GM19240 (cell line): ENCODE measurements at regions not wholly inside any gene's neighbourhood (a gene's known extent, or its start where the extent isn't known, plus 50 kb on each side); places are given as distances from the start of the nearest gene placed in this dataset.

Experiments
- DNase-seq: peaks from one replicate; pipeline ENCODE4 v3.0.0; 2011; ENCODE audit warnings: low spot score; ENCODE audit not compliant: insufficient read length

- DNase-seq: no peak
Measured at GRCh38 chr11:30155428-30155827, 75.4 kb upstream of the FSHB start.

GRCh38 chr11:30159546-30159945 lies 71.3 kb upstream of the FSHB start:
- no peak for DNase-seq

GRCh38 chr11:30165652-30166051 lies 65.2 kb upstream of the FSHB start:
- DNase-seq: no peak

DNA sequence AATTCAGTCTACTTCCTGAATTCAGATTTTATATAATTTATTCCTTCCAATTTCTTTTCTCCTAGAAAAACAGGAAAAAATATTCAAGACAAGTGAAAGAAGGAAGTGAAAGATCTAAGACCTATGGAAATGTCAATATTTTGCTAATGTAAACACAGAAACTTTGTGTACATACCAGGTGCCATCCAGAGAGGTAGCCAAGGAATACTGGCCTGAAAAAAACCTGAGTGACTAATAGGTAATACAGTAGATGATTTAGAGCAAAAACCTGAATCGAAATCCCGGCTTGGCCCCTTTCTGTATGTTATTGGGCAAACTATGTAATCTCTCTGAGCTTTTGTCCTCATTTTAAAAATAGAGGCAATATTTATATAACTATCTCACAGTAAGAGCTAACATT lies 59.2 kb upstream of the FSHB start:
- DNase-seq: no peak

- no peak for DNase-seq
Measured at GRCh38 chr11:30172158-30172557, 58.7 kb upstream of the FSHB start.

DNA sequence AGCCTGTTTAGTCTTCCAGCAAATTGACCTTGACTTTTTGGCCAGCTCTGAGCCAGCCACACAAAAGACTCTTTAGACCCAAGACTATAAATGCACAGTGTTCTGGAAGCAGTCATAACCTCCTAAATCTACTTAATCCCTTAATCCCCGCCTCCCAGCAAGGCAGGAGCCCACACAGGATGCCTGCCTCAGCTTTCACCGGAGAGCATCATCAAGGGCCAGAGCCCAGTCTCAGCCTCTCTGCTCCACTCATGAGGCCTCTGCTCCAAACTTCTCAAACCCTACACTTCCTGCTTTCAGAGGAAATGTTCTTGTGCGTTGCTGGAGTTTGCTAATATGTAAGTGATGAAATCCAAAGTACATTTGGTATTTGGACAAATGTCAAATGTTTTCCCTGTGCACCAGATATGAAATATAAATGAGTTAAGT lies 57.9 kb upstream of the FSHB start:
- no peak for DNase-seq

DNA sequence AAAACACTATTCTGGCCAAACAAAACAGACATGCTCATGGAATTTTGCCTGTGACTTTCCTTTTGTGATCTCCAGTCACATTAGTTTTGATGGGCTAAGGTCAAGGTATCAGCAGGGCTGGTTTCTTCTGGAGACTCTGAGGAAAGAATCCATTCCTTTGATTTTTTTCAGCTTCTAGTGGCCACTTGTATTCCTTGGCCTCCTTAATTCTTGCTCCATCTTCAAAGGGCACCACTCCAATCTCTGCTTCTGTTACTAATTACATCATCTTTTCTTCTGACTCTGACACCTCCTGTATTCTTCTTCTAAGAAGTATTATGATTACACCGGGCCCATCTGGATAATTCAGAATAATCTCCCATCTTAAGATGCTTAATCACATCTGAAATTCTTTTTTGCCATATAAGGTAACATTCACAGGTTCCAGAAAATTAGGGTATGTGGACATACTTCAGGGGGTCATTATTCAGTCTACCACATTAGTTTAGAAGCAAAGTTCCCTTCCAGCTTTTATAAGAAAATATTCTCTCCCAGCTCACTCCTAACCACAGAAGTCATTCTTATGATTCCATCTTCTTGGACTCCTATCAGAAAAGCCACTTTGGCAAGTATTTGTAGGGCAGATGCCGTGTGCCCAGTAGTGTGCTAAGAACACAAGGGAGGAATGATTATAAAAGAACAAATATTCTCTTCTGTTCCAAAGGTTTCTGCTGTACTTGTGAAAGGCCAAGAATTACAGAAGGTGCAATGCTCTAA lies 56.4 kb upstream of the FSHB start:
- no peak for DNase-seq
